ENCODE measurements at regions not wholly inside any gene's neighbourhood (a gene's known extent, or its start where the extent isn't known, plus 50 kb on each side); places are given as distances from the start of the nearest gene placed in this dataset.
A peak's percentile ranks its signal among the peaks of the same experiment; 100 is the strongest.

DNA sequence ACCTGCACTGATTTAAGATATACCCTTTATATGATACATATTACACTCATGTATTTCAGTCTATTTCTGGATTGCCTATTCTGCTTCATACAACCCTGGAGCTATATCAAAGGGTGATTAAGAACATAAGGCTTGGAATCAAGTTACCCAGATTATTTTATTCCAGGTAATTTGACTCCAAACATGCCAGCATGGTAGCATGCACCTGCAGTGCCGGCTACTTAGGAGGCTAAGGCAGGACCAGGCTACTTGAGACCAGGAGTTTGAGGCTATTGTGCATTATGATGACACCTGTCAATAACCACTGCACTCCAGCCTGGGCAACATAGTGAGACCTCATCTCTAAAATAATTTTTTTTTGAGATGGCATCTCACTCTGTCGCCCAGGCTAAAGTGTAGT, 50.4 kb upstream of the NEO1 start:
- no peak for DNase-seq (ENCODE audit: low spot score in 2 of 2)
- H3K9me3 ChIP-seq: no peaks in the 10 kb centered on the region
- TF ChIP-seq EP300 (IDR thresholded peaks at IDR 0.05) (no peak), POLR2AphosphoS5 (IDR thresholded peaks at IDR 0.05) (no peak), CTCF (IDR thresholded peaks at IDR 0.05) (no peak), POLR2A (IDR thresholded peaks at IDR 0.05) (no peak)
- H3K4me1 ChIP-seq: peaks cover 37% of the 10 kb centered on the region
- no peak overlapping the region for H3K27ac ChIP-seq
- H3K4me3 ChIP-seq: no peak overlapping the region
- H3K27me3 ChIP-seq: no peaks in the 10 kb centered on the region
- H3K36me3 ChIP-seq: no peaks in the 10 kb centered on the region
- 82% methylated on average over 2 of the region's 2 CpGs for WGBS

DNA sequence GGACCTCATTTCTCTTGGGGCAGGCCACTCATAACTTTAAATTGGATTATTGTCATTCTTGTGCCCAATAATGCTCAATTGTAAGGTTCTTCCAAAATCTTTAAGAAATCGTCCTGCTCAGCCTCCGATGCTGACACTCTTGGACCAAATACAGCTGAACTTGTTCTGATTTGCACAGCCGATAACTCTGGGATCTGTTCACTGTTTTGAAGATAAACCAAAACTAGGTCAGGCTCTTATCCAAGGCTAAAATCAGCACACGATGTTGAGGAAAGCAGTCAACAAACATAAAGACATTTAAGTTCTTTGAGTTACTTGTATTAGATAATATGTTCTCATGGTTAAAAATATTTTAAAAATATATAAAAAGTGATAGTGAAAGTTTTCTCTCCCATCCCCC, 52.0 kb upstream of the NEO1 start:
- 19% methylated on average over 4 of the region's 4 CpGs for WGBS

GRCh38 chr15:72999586-72999985, 52.7 kb upstream of the NEO1 start:
- 72% methylated on average over 3 of the region's 3 CpGs for WGBS
- Histone ChIP-seq H3K27me3 (no peaks in the 10 kb centered on the region), H3K27ac (peak overlapping the region; percentile 78), H3K9me3 (no peaks in the 10 kb centered on the region), H3K4me1 (peaks cover 52% of the 10 kb centered on the region), H3K4me3 (no peak overlapping the region), H3K36me3 (no peaks in the 10 kb centered on the region)
- TF ChIP-seq CTCF (IDR thresholded peaks at IDR 0.05) (no peak), POLR2AphosphoS5 (IDR thresholded peaks at IDR 0.05) (no peak)
- no peak for DNase-seq (ENCODE audit: low spot score in 2 of 2)

More for the DNA sequence above, 52.0 kb upstream of the NEO1 start:
- peak overlapping the region; percentile 78 for H3K27ac ChIP-seq
- TF ChIP-seq CTCF (IDR thresholded peaks at IDR 0.05) (no peak), POLR2AphosphoS5 (IDR thresholded peaks at IDR 0.05) (no peak), EP300 (IDR thresholded peaks at IDR 0.05) (no peak), POLR2A (IDR thresholded peaks at IDR 0.05) (no peak)
- no peaks in the 10 kb centered on the region for H3K9me3 ChIP-seq
- H3K36me3 ChIP-seq: no peaks in the 10 kb centered on the region
- H3K4me3 ChIP-seq: no peak overlapping the region
- DNase-seq (ENCODE audit: low spot score in 2 of 2): no peak
- H3K4me1 ChIP-seq: peaks cover 46% of the 10 kb centered on the region
- H3K27me3 ChIP-seq: no peaks in the 10 kb centered on the region

- H3K27ac ChIP-seq: peak overlapping the region; percentile 78
- H3K4me3 ChIP-seq: no peak overlapping the region
- peaks cover 59% of the 10 kb centered on the region for H3K4me1 ChIP-seq
- H3K27me3 ChIP-seq: no peaks in the 10 kb centered on the region
- 59% methylated on average over 18 of the region's 18 CpGs for WGBS
- no peaks in the 10 kb centered on the region for H3K36me3 ChIP-seq
- no peak for DNase-seq (ENCODE audit: low spot score in 2 of 2)
- no peaks in the 10 kb centered on the region for H3K9me3 ChIP-seq
- no peak for TF ChIP-seq EP300 (IDR thresholded peaks at IDR 0.05)
These were observed 53.4 kb upstream of the NEO1 start for GRCh38 chr15:72998681-72999466.

DNA sequence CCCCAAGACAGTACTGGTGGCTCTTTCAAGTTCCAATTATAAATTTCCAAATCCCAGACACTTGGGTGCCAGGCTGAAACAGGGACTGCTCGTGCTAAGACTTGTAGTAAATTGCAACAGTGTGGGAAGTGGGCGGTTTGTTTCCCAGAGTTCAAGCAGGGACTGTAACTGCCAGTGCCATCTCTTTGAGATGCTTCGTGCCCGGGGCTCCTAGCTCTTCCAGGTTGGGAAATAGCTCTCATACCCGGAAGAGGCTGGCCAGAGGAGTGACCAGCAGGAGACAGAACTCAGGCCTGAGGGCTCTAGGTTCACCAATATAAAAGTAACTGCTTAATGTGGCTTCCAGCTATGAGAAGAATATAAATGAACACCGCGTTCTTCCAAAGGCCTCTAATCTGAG, 54.0 kb upstream of the NEO1 start:
- Histone ChIP-seq H3K27ac (peak overlapping the region; percentile 78), H3K4me3 (no peak overlapping the region), H3K36me3 (no peaks in the 10 kb centered on the region), H3K4me1 (peaks cover 65% of the 10 kb centered on the region), H3K9me3 (no peaks in the 10 kb centered on the region), H3K27me3 (no peaks in the 10 kb centered on the region)
- 30% methylated on average over 7 of the region's 7 CpGs for WGBS
- no peak for DNase-seq (ENCODE audit: low spot score in 2 of 2)
- TF ChIP-seq POLR2AphosphoS5 (IDR thresholded peaks at IDR 0.05) (peak in 1 of 3 donors; percentile 61), CTCF (IDR thresholded peaks at IDR 0.05) (no peak)

DNA sequence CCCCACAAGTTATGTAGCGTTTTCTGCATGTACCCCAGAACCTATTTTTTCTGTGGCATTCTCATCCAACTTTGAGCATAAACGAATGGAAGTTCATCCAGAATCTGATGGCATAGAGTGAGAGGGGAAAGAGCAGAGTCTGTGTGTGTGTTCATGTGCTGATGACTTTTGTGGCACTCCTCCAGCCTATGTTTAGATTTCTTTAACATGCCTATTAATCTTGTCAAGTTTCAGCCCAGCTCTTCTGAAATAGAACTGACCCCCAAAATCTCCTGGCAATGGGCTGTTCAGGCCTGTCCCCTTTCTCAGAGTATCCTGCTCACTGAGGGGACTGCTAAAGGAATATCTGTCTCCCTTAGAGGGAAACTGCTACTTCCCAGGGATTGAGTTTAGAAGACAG, 56.4 kb upstream of the NEO1 start:
- H3K4me1 ChIP-seq: peaks cover 63% of the 10 kb centered on the region
- no peak for TF ChIP-seq POLR2A (IDR thresholded peaks at IDR 0.05)
- no peak for TF ChIP-seq EP300 (IDR thresholded peaks at IDR 0.05)
- no peak for TF ChIP-seq CTCF (IDR thresholded peaks at IDR 0.05)
- no peak for TF ChIP-seq POLR2AphosphoS5 (IDR thresholded peaks at IDR 0.05)
- no peaks in the 10 kb centered on the region for H3K36me3 ChIP-seq
- H3K27me3 ChIP-seq: no peaks in the 10 kb centered on the region
- DNase-seq (ENCODE audit: low spot score in 2 of 2): no peak
- no peak overlapping the region for H3K27ac ChIP-seq
- 64% methylated on average over 2 of the region's 2 CpGs for WGBS
- H3K4me3 ChIP-seq: no peak overlapping the region
- H3K9me3 ChIP-seq: no peaks in the 10 kb centered on the region

Data from suprapubic skin (tissue), 4 donors.